ENCODE measurements at regions not wholly inside any gene's neighbourhood (a gene's known extent, or its start where the extent isn't known, plus 50 kb on each side); places are given as distances from the start of the nearest gene placed in this dataset.

GRCh38 chr9:91119679-91120078 is 242.0 kb downstream of the AUH start:
- TF ChIP-seq GATA1 (IDR thresholded peaks at IDR 0.05; ENCODE audit: low read depth, low read length) (no peak), POLR2A (IDR thresholded peaks at IDR 0.05; ENCODE audit: low read length) (no peak)
